NT2/D1 (cell line): ENCODE measurements at regions not wholly inside any gene's neighbourhood (a gene's known extent, or its start where the extent isn't known, plus 50 kb on each side); places are given as distances from the start of the nearest gene placed in this dataset.

Experiments used
- DNase-seq: peaks from one replicate; pipeline ENCODE4 v3.0.0-alpha.2; 2011; ENCODE audit warnings: low read depth, low spot score
- H3K27me3 ChIP-seq: 2 replicates; pipeline ENCODE4 v1.6.0; 2011; ENCODE audit warnings: mild to moderate bottlenecking; ENCODE audit not compliant: insufficient read length, insufficient read depth
- H3K36me3 ChIP-seq: 2 replicates; pipeline ENCODE4 v1.6.1; 2011; ENCODE audit warnings: mild to moderate bottlenecking, low read length, mixed read lengths; ENCODE audit not compliant: insufficient read depth, insufficient read length
- H3K4me1 ChIP-seq: 2 replicates; pipeline ENCODE4 v1.5.1; 2011; ENCODE audit not compliant: insufficient read depth, insufficient read length
- H3K4me3 ChIP-seq: 2 replicates; pipeline ENCODE4 v1.5.1; 2011; ENCODE audit warnings: low read depth; ENCODE audit not compliant: insufficient read length
- H3K9ac ChIP-seq: 2 replicates; pipeline ENCODE4 v1.6.0; 2011; ENCODE audit warnings: low read depth; ENCODE audit not compliant: insufficient read length
- H3K9me3 ChIP-seq: 2 replicates; pipeline ENCODE4 v1.5.1; 2011; ENCODE audit warnings: mild to moderate bottlenecking, low read length; ENCODE audit not compliant: insufficient read depth
- SUZ12 ChIP-seq: IDR thresholded peaks from 2 replicates; pipeline ENCODE4 v1.6.1; 2011; ENCODE audit not compliant: insufficient read length, insufficient read depth; ENCODE audit errors: extremely low read depth
- YY1 ChIP-seq: IDR thresholded peaks from 2 replicates; pipeline ENCODE4 v1.6.1; 2011; ENCODE audit not compliant: insufficient read length, insufficient read depth
- ZNF274 ChIP-seq: IDR thresholded peaks from 2 replicates; pipeline ENCODE4 v1.6.1; 2011; ENCODE audit warnings: mild to moderate bottlenecking, low read depth, low read length

- H3K9me3 ChIP-seq, result no peaks in the 10 kb centered on the region
- H3K36me3 ChIP-seq, result no peaks in the 10 kb centered on the region
- no peaks in the 10 kb centered on the region for H3K4me1 ChIP-seq
- TF ChIP-seq ZNF274 (no peak), YY1 (no peak)
- DNase-seq, result no peak
- no peaks in the 10 kb centered on the region for H3K27me3 ChIP-seq
- H3K4me3 ChIP-seq, result no peak overlapping the region
- no peak overlapping the region for H3K9ac ChIP-seq
These were observed 1012.7 kb downstream of the ADGRL2 start for GRCh38 chr1:82813386-82813785.

- no peaks in the 10 kb centered on the region for H3K27me3 ChIP-seq
- no peak for TF ChIP-seq SUZ12
- no peak for TF ChIP-seq YY1
- TF ChIP-seq ZNF274, result no peak
These were observed 1009.9 kb downstream of the ADGRL2 start for GRCh38 chr1:82810601-82811000.

GRCh38 chr1:82807563-82807962 lies 1006.8 kb downstream of the ADGRL2 start:
- no peaks in the 10 kb centered on the region for H3K27me3 ChIP-seq
- TF ChIP-seq SUZ12 (no peak), YY1 (no peak), ZNF274 (no peak)
- H3K9ac ChIP-seq, result no peak overlapping the region
- no peaks in the 10 kb centered on the region for H3K9me3 ChIP-seq
- no peak overlapping the region for H3K4me3 ChIP-seq
- no peaks in the 10 kb centered on the region for H3K4me1 ChIP-seq
- H3K36me3 ChIP-seq, result no peaks in the 10 kb centered on the region
- DNase-seq, result no peak

More at GRCh38 chr1:82810601-82811000, 1009.9 kb downstream of the ADGRL2 start:
- Histone ChIP-seq H3K36me3 (no peaks in the 10 kb centered on the region), H3K9ac (no peak overlapping the region), H3K9me3 (no peaks in the 10 kb centered on the region), H3K4me3 (no peak overlapping the region), H3K4me1 (no peaks in the 10 kb centered on the region)
- DNase-seq, result no peak

- Histone ChIP-seq H3K4me1 (no peaks in the 10 kb centered on the region), H3K9me3 (no peaks in the 10 kb centered on the region), H3K27me3 (no peaks in the 10 kb centered on the region), H3K9ac (no peak overlapping the region), H3K4me3 (no peak overlapping the region), H3K36me3 (no peaks in the 10 kb centered on the region)
- TF ChIP-seq SUZ12, result no peak
- no peak for TF ChIP-seq YY1
- no peak for TF ChIP-seq ZNF274
- DNase-seq, result no peak
These were observed 1005.4 kb downstream of the ADGRL2 start for GRCh38 chr1:82806133-82806532.

GRCh38 chr1:82801176-82801575 lies 1000.4 kb downstream of the ADGRL2 start:
- no peaks in the 10 kb centered on the region for H3K27me3 ChIP-seq
- H3K9ac ChIP-seq, result no peak overlapping the region
- no peaks in the 10 kb centered on the region for H3K4me1 ChIP-seq
- peaks cover 9% of the 10 kb centered on the region for H3K9me3 ChIP-seq
- H3K4me3 ChIP-seq, result no peak overlapping the region
- DNase-seq, result no peak
- H3K36me3 ChIP-seq, result no peaks in the 10 kb centered on the region
- TF ChIP-seq ZNF274, result no peak
- TF ChIP-seq YY1, result no peak
- TF ChIP-seq SUZ12, result no peak

GRCh38 chr1:82800721-82801120 lies 1000.0 kb downstream of the ADGRL2 start:
- no peak for TF ChIP-seq SUZ12
- no peak for TF ChIP-seq ZNF274
- no peak for TF ChIP-seq YY1
- Histone ChIP-seq H3K4me3 (no peak overlapping the region), H3K9ac (no peak overlapping the region), H3K4me1 (no peaks in the 10 kb centered on the region), H3K36me3 (no peaks in the 10 kb centered on the region), H3K27me3 (no peaks in the 10 kb centered on the region), H3K9me3 (peaks cover 9% of the 10 kb centered on the region)
- no peak for DNase-seq

- Histone ChIP-seq H3K9me3 (peaks cover 9% of the 10 kb centered on the region), H3K4me1 (no peaks in the 10 kb centered on the region), H3K4me3 (no peak overlapping the region), H3K27me3 (no peaks in the 10 kb centered on the region), H3K9ac (no peak overlapping the region), H3K36me3 (no peaks in the 10 kb centered on the region)
- no peak for DNase-seq
- no peak for TF ChIP-seq ZNF274
These were observed 998.5 kb downstream of the ADGRL2 start for GRCh38 chr1:82799261-82799660.
